ENCODE measurements at regions not wholly inside any gene's neighbourhood (a gene's known extent, or its start where the extent isn't known, plus 50 kb on each side); places are given as distances from the start of the nearest gene placed in this dataset.
"Not testable (repeated sequence)": the region's sequence is repeated elsewhere in the genome, so short reads cannot be mapped to it uniquely, and the experiment has no call there.

GRCh38 chr3:88812576-88812975 lies 294.8 kb upstream of the EPHA3 start:
- DNase-seq = no peak

GRCh38 chr3:88816445-88816844 lies 291.0 kb upstream of the EPHA3 start:
- DNase-seq = no peak

- no peak for DNase-seq
Observed at GRCh38 chr3:88824666-88825564, 282.5 kb upstream of the EPHA3 start.

- no peak for DNase-seq
Observed at GRCh38 chr3:88828466-88828865, 279.0 kb upstream of the EPHA3 start.

GRCh38 chr3:88852606-88853005 lies 254.8 kb upstream of the EPHA3 start:
- DNase-seq = no peak

GRCh38 chr3:88863196-88863595 lies 244.2 kb upstream of the EPHA3 start:
- no peak for DNase-seq

GRCh38 chr3:88876724-88877123 lies 230.7 kb upstream of the EPHA3 start:
- DNase-seq = no peak

- no peak for DNase-seq
Observed at GRCh38 chr3:88879905-88880304, 227.5 kb upstream of the EPHA3 start.

- no peak for DNase-seq
Observed at GRCh38 chr3:88882121-88882520, 225.3 kb upstream of the EPHA3 start.

GRCh38 chr3:88886624-88887023 lies 220.8 kb upstream of the EPHA3 start:
- not testable (repeated sequence) for DNase-seq

- no peak for DNase-seq
Observed at GRCh38 chr3:88896026-88896425, 211.4 kb upstream of the EPHA3 start.

GRCh38 chr3:88912294-88912877 lies 195.0 kb upstream of the EPHA3 start:
- DNase-seq = no peak

- DNase-seq = no peak
Observed at GRCh38 chr3:88918841-88919240, 188.6 kb upstream of the EPHA3 start.

GRCh38 chr3:88921986-88922385 lies 185.4 kb upstream of the EPHA3 start:
- DNase-seq = no peak

GRCh38 chr3:88926221-88926620 lies 181.2 kb upstream of the EPHA3 start:
- DNase-seq = no peak

GRCh38 chr3:88930611-88931010 lies 176.8 kb upstream of the EPHA3 start:
- no peak for DNase-seq

GRCh38 chr3:88936831-88937230 lies 170.6 kb upstream of the EPHA3 start:
- no peak for DNase-seq

GRCh38 chr3:88940296-88940695 lies 167.1 kb upstream of the EPHA3 start:
- no peak for DNase-seq

- DNase-seq = no peak
Observed at GRCh38 chr3:88947013-88947412, 160.4 kb upstream of the EPHA3 start.

- DNase-seq = no peak
Observed at GRCh38 chr3:88954853-88955252, 152.6 kb upstream of the EPHA3 start.

GRCh38 chr3:88955274-88955673 lies 152.1 kb upstream of the EPHA3 start:
- no peak for DNase-seq

GRCh38 chr3:88957711-88958439 lies 149.5 kb upstream of the EPHA3 start:
- no peak for DNase-seq

- DNase-seq = no peak
Observed at GRCh38 chr3:88960019-88960418, 147.4 kb upstream of the EPHA3 start.

- DNase-seq = no peak
Observed at GRCh38 chr3:88963003-88963402, 144.4 kb upstream of the EPHA3 start.
